Gastroesophageal sphincter (tissue), 3 donors: ENCODE measurements at regions not wholly inside any gene's neighbourhood (a gene's known extent, or its start where the extent isn't known, plus 50 kb on each side); places are given as distances from the start of the nearest gene placed in this dataset.

Experiments
- POLR2A ChIP-seq, 2 donors: fragments of 450-650 bp; IDR thresholded peaks; one replicate each; pipeline ENCODE4 v1.6.1; 2017; ENCODE audit warnings: antibody characterized with exemption in 2 of 2, mild to moderate bottlenecking in 2 of 2, moderate library complexity in 1 of 2
- POLR2AphosphoS5 ChIP-seq: sonication (generic); formaldehyde crosslinking; IDR thresholded peaks from one replicate; pipeline ENCODE4 v1.6.1; 2017; ENCODE audit warnings: antibody characterized with exemption
- TF ChIP-seq, protein P1 (sequence below), 4 experiments: fragments of 200-600 bp in 2 of 4; fragments of 450-650 bp in 2 of 4; sonication (generic) in 1 of 4; IDR thresholded peaks; one replicate each; pipeline ENCODE4 v1.5.1; 2017 to 2019; ENCODE audit warnings: antibody characterized with exemption in 4 of 4, mild to moderate bottlenecking in 2 of 4, moderate library complexity in 2 of 4

DNA sequence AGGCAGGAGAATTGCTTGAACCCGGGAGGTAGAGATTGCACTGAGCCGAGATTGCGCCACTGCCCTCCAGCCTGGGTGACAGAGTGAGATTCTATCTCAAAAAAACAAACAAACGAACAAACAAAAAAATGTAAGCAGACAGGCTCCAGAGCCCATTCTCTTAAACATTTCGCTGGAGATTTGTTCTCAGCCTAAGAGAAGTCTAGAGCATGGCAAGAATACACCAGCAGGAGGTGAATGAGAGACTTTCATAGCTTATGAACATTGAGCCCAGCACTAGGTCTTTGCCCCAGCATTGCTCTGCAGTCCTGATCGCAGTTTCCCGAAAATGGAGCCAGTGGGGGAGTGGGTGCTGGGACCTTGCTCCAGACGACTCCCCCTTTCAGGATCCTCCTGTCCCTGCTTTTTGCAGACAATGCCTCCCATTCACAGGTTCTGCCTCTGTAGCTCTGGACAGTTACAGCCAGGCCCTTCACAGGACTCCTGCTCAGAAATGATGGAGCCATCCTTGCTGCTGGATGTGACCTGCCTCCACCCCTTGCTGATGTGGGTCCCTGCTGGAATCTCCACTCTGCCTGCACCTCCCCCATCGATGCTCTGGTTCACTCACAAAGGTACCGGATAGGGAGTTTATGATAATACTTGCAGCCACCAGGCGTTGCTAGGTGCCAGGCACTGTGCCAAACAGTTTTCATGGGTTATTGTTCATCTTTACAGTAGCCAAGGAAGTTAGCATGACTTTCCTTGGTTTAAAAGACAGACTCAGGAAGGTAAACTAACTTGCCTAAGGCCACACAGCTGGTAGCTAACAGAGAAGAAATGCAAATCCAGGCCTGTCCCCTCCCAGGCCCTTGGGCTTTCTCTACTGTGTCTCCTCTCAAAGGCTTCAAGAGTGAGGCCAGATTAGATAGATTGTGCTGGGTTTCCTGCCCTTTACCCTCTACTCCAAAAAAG, 329.7 kb upstream of the TLE3 start:
- TF ChIP-seq POLR2AphosphoS5: no peak
- TF ChIP-seq POLR2A (IDR thresholded peaks at IDR 0.05): no peak
- TF ChIP-seq, protein P1, sequence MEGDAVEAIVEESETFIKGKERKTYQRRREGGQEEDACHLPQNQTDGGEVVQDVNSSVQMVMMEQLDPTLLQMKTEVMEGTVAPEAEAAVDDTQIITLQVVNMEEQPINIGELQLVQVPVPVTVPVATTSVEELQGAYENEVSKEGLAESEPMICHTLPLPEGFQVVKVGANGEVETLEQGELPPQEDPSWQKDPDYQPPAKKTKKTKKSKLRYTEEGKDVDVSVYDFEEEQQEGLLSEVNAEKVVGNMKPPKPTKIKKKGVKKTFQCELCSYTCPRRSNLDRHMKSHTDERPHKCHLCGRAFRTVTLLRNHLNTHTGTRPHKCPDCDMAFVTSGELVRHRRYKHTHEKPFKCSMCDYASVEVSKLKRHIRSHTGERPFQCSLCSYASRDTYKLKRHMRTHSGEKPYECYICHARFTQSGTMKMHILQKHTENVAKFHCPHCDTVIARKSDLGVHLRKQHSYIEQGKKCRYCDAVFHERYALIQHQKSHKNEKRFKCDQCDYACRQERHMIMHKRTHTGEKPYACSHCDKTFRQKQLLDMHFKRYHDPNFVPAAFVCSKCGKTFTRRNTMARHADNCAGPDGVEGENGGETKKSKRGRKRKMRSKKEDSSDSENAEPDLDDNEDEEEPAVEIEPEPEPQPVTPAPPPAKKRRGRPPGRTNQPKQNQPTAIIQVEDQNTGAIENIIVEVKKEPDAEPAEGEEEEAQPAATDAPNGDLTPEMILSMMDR (IDR thresholded peaks at IDR 0.05): no peak
